Left colon (tissue), 2 donors: ENCODE measurements at regions not wholly inside any gene's neighbourhood (a gene's known extent, or its start where the extent isn't known, plus 50 kb on each side); places are given as distances from the start of the nearest gene placed in this dataset.

Source experiments
- ATAC-seq: fragments of 200-7000 bp; cut with Tn5 transposase; one replicate; pipeline ENCODE4 v1.9.1; 2020; ENCODE audit warnings: mild to moderate bottlenecking, moderate library complexity
- DNase-seq, 2 donors: peaks; one replicate each; pipeline ENCODE4 v3.0.0-alpha.2; 2020
- intact Hi-C, 2 donors: fragments of 100-400 bp; cut with DNase I in 1 of 2; cut with micrococcal nuclease in 1 of 2; formaldehyde crosslinking; loops; one replicate each; pipeline versions ENCODE4 v1.11.2 to v1.14.0; 2022; cut with DNase I, micrococcal nuclease
- microRNA-seq, 2 donors: library from miRNA; unstranded; fragments of <30 nt; microRNA quantifications; one replicate each; pipeline versions ENCODE4 v1.1.0 to v1.2.0, GENCODE V29; 2020
- donor health status: DM: no; HTN: no; CAD: no.
- donor health status: DM: yes; HTN: yes; CAD: no.

GRCh38 chr2:10245661-10246060, 57.0 kb upstream of the HPCAL1 start:
- intact Hi-C loops = no loop called here
- peak in 1 of 2 donors; percentile 7 for DNase-seq
- no peak for ATAC-seq

- intact Hi-C loops = no loop called here
- ATAC-seq (no peak), DNase-seq (no peak)
Observed at GRCh38 chr2:10246370-10246769, 56.3 kb upstream of the HPCAL1 start.

- intact Hi-C loops = no loop called here
- no peak for DNase-seq
- no peak for ATAC-seq
Observed at GRCh38 chr2:10246831-10247230, 55.9 kb upstream of the HPCAL1 start.

DNA sequence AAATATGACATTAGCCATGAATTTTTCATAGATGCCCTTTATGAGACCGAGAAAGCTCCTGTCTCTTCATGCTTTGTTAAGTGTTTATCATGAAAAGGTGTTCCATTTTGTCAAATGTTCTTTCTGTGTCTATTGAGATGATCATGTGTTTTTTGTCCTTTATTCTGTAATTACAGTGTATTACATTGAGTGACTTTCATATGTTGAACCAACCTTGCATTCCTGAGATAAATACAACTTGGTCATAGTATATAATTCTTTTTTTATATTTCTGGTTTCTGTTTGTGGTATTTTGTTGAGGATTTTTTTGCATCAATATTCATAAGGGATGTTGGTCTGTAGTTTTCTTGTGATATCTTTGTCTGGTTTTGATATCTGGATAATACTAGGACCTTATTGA, 52.9 kb upstream of the HPCAL1 start:
- ATAC-seq = no peak
- intact Hi-C loops = no loop called here
- DNase-seq = no peak

GRCh38 chr2:10252224-10252623, 50.5 kb upstream of the HPCAL1 start:
- intact Hi-C loops = no loop called here
- DNase-seq (peak in 1 of 2 donors; percentile 10), ATAC-seq (no peak)

GRCh38 chr2:10252661-10253060, 50.0 kb upstream of the HPCAL1 start:
- intact Hi-C loops = no loop called here
- peak in 1 of 2 donors; percentile 2 for DNase-seq
- no peak for ATAC-seq

Small RNA genes lying in the stretch of these regions (microRNA-seq; reads per million reads assigned to microRNA genes)
- 0 reads per million in 2 donors for gene MIR4261
